Body of pancreas (tissue), 4 donors: ENCODE measurements at regions not wholly inside any gene's neighbourhood (a gene's known extent, or its start where the extent isn't known, plus 50 kb on each side); places are given as distances from the start of the nearest gene placed in this dataset.
A peak's percentile ranks its signal among the peaks of the same experiment; 100 is the strongest.
"Not testable (repeated sequence)": the region's sequence is repeated elsewhere in the genome, so short reads cannot be mapped to it uniquely, and the experiment has no call there.

ENCODE experiments used
- ATAC-seq: fragments of 150-250 bp; one replicate; pipeline ENCODE4 v1.9.1; 2016
- DNase-seq, 4 donors: peaks; one replicate each; pipeline ENCODE4 v3.0.0-alpha.2; 2019
- H3K27ac ChIP-seq, 4 donors: fragments of 200-600 bp; sonication (generic); 1 replicate in 3 of 4; 2 replicates in 1 of 4; pipeline versions ENCODE4 v1.5.1 to v1.6.1; 2016 to 2019; ENCODE audit warnings: mild to moderate bottlenecking in 1 of 4, mixed read lengths in 1 of 4, moderate library complexity in 1 of 4
- H3K27me3 ChIP-seq, 2 donors: fragments of 200-600 bp; sonication (generic); one replicate each; pipeline ENCODE4 v1.6.0; 2016; ENCODE audit warnings: mild to moderate bottlenecking in 1 of 2
- H3K36me3 ChIP-seq, 2 donors: fragments of 200-600 bp; sonication (generic); replicated peaks in 1 of 2; 2 replicates each; pipeline ENCODE4 v1.5.1; 2016; ENCODE audit warnings: low read depth in 2 of 2; ENCODE audit not compliant: insufficient read depth in 1 of 2
- H3K4me1 ChIP-seq: fragments of 200-600 bp; sonication (generic); one replicate; pipeline ENCODE4 v1.6.0; 2016
- H3K4me3 ChIP-seq, 2 donors: fragments of 200-600 bp; sonication (generic); 1 replicate in 1 of 2; 2 replicates in 1 of 2; pipeline ENCODE4 v1.5.1; 2016 to 2019
- H3K9me3 ChIP-seq, 3 donors: fragments of 200-600 bp; sonication (generic); 1 replicate in 2 of 3; 2 replicates in 1 of 3; pipeline ENCODE4 v1.5.1; 2016
- POLR2A ChIP-seq, 3 donors: fragments of 450-650 bp; IDR thresholded peaks; one replicate each; pipeline ENCODE4 v1.6.1; 2016; ENCODE audit warnings: antibody characterized with exemption in 3 of 3, mild to moderate bottlenecking in 2 of 3
- WGBS, 2 donors: methylation state at CpG; one replicate each; pipeline ENCODE4 v1.1.5; 2017; 5-methylcytosine and 5-hydroxymethylcytosine counted together
- intact Hi-C: fragments of 100-400 bp; cut with DNase I; formaldehyde crosslinking; loops from one replicate; pipeline ENCODE4 v1.15.1; 2023
- TF ChIP-seq, protein P1 (sequence below), 7 experiments: fragments of 450-650 bp in 4 of 7; fragments of 200-600 bp in 3 of 7; sonication (generic) in 3 of 7; IDR thresholded peaks; one replicate each; pipeline ENCODE4 v1.5.1; 2016 to 2019; ENCODE audit warnings: antibody characterized with exemption in 7 of 7

- Histone ChIP-seq H3K9me3 (no peaks in the 10 kb centered on the region), H3K27ac (no peak overlapping the region), H3K36me3 (no peaks in the 10 kb centered on the region), H3K27me3 (no peaks in the 10 kb centered on the region), H3K4me3 (no peak overlapping the region), H3K4me1 (no peaks in the 10 kb centered on the region)
- DNase-seq: no peak
- no peak for ATAC-seq
- TF ChIP-seq, protein P1, sequence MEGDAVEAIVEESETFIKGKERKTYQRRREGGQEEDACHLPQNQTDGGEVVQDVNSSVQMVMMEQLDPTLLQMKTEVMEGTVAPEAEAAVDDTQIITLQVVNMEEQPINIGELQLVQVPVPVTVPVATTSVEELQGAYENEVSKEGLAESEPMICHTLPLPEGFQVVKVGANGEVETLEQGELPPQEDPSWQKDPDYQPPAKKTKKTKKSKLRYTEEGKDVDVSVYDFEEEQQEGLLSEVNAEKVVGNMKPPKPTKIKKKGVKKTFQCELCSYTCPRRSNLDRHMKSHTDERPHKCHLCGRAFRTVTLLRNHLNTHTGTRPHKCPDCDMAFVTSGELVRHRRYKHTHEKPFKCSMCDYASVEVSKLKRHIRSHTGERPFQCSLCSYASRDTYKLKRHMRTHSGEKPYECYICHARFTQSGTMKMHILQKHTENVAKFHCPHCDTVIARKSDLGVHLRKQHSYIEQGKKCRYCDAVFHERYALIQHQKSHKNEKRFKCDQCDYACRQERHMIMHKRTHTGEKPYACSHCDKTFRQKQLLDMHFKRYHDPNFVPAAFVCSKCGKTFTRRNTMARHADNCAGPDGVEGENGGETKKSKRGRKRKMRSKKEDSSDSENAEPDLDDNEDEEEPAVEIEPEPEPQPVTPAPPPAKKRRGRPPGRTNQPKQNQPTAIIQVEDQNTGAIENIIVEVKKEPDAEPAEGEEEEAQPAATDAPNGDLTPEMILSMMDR (IDR thresholded peaks at IDR 0.05): peak in 6 of 7 experiments; percentile 40 to 53 (median 46)
- TF ChIP-seq POLR2A (IDR thresholded peaks at IDR 0.05): no peak
- intact Hi-C loops: no loop called here
- WGBS, 2 donors: 0 to 2% methylated on average over 4 of the region's 4 CpGs
Observed at GRCh38 chr3:18988614-18989229, 159.6 kb upstream of the KCNH8 start.

DNA sequence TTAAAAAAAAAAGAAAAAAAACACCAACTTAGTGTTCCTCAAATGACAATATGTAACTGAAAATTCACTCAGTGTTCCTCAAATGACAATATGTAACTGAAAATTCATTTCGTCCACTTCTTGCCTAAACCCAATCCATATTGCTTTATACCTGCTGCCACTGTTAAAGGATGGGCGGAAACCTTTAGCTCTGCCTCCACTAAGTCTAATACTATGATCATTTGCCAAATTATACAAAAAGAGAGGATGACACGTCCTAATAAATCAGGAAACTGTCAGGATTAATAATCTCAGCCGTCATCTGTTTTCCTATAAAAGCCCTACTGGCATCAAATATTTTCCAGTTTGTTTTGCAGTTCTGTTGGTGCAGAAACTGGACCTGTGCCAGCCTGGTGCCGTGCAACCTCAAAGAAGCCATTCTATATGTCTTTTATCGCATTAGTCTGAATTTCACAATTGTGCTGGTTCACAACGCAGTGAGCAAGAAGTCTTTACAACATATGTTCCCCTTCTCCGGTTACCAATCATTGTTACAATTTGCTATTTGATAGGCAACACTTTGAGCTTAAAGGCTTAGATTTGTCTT, 160.4 kb upstream of the KCNH8 start:
- H3K36me3 ChIP-seq: no peaks in the 10 kb centered on the region
- no peaks in the 10 kb centered on the region for H3K4me1 ChIP-seq
- peak in 2 of 4 donors; percentile 12 to 13 for DNase-seq

DNA sequence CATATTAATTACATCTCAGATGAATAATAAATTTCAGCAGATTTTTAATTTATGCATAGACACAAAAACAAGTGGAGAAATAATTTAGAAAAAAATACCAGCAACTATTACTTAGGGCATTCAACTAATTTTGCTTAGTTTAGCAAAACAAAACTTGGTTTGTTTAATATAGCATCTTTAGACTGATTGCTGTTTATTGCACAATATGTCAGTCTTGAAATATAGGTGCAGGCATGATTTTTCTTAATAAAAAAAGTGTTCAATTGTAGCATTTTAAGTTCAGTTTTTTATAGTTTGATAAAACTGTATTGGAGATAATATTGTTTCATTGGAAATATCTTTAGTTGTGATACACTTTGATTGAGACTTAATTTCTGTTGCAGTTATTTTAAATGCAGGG, 161.2 kb upstream of the KCNH8 start:
- H3K36me3 ChIP-seq: no peaks in the 10 kb centered on the region
- no peak overlapping the region for H3K4me3 ChIP-seq
- H3K27ac ChIP-seq: no peak overlapping the region
- no peaks in the 10 kb centered on the region for H3K4me1 ChIP-seq
- DNase-seq: no peak
- intact Hi-C loops: no loop called here
- no peak for ATAC-seq
- no peaks in the 10 kb centered on the region for H3K27me3 ChIP-seq
- no peak for TF ChIP-seq POLR2A (IDR thresholded peaks at IDR 0.05)
- TF ChIP-seq, protein P1 (IDR thresholded peaks at IDR 0.05): no peak
- H3K9me3 ChIP-seq: no peaks in the 10 kb centered on the region

More for the DNA sequence above, 160.4 kb upstream of the KCNH8 start:
- H3K27me3 ChIP-seq: no peaks in the 10 kb centered on the region
- TF ChIP-seq, protein P1 (IDR thresholded peaks at IDR 0.05): no peak
- 25 to 26% methylated on average over 8 of the region's 8 CpGs for WGBS, 2 donors
- no peak overlapping the region for H3K27ac ChIP-seq
- H3K4me3 ChIP-seq: no peak overlapping the region
- intact Hi-C loops: no loop called here
- ATAC-seq: no peak
- H3K9me3 ChIP-seq: no peaks in the 10 kb centered on the region

GRCh38 chr3:18982920-18983319, 165.4 kb upstream of the KCNH8 start:
- ATAC-seq: no peak
- WGBS, 2 donors: 29 to 31% methylated on average over 1 to 2 of the region's 2 CpGs

DNA sequence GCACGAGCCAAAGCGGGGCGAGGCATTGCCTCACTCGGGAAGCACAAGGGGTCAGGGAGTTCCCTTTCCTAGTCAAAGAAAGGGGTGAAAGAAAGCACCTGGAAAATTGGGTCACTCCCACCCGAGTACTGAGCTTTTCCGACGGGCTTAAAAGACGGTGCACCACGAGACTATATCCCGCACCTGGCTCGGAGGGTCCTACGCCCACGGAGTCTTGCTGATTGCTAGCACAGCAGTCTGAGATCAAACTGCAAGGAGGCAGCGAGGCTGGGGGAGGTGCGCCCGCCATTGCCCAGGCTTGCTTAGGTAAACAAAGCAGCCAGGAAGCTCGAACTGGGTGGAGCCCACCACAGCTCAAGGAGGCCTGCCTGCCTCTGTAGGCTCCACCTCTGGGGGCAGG, 172.2 kb upstream of the KCNH8 start:
- H3K27me3 ChIP-seq, DNase-seq, ATAC-seq, intact Hi-C loops, H3K9me3 ChIP-seq, H3K27ac ChIP-seq, H3K36me3 ChIP-seq, H3K4me1 ChIP-seq, H3K4me3 ChIP-seq: not testable (repeated sequence)
- 79% methylated on average over 13 to 17 of the region's 17 CpGs for WGBS, 2 donors

More at GRCh38 chr3:18982920-18983319, 165.4 kb upstream of the KCNH8 start:
- H3K9me3 ChIP-seq: no peaks in the 10 kb centered on the region
- H3K4me1 ChIP-seq: no peaks in the 10 kb centered on the region
- TF ChIP-seq, protein P1 (IDR thresholded peaks at IDR 0.05): no peak
- no peak for TF ChIP-seq POLR2A (IDR thresholded peaks at IDR 0.05)
- no peaks in the 10 kb centered on the region for H3K27me3 ChIP-seq
- no peak overlapping the region for H3K27ac ChIP-seq
- H3K4me3 ChIP-seq: no peak overlapping the region
- intact Hi-C loops: no loop called here
- DNase-seq: no peak
- no peaks in the 10 kb centered on the region for H3K36me3 ChIP-seq
